HG03460 (cell line): ENCODE measurements at regions not wholly inside any gene's neighbourhood (a gene's known extent, or its start where the extent isn't known, plus 50 kb on each side); places are given as distances from the start of the nearest gene placed in this dataset.

Experiments
- ATAC-seq: cut with Tn5 transposase; IDR thresholded peaks from one replicate; pipeline ENCODE4 v1.9.1; 2021; ENCODE audit not compliant: unreplicated experiment

DNA sequence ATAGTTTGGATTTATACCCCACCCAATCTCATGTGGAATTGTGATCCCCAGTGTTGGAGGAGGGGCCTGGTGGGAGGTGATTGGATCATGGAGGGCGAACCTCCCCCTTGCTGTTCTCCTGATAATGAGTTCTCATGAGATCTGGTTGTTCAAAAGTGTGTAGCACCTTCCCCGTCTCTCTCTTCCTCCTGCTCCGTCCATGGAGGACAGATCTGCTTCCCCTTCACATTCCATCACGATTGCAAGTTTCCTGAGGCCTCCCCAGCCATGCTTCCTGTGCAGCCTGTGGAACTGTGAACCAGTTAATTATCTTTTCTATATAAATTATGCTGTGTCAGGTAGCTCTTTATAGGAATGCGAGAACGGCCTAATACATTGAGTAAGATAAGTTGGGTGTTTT, 518.8 kb upstream of the LCORL start:
- ATAC-seq = no peak

DNA sequence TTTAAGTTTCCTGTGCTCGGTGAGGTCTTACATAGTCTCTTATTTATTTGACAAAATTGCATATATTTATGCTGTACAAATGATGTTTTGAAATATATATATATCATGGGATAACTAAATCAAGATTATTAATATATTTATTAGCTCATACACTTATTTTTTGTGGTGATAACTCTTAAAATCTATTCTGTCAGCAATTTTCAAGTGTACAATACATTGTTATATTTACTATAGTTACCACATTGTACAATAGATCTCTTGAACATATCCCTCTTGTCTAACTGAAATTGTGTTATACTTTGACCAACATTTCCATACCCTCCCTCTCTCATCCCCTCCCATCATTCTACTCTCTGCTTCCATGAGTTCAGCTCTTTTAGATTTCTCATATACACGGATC, 516.6 kb upstream of the LCORL start:
- no peak for ATAC-seq

DNA sequence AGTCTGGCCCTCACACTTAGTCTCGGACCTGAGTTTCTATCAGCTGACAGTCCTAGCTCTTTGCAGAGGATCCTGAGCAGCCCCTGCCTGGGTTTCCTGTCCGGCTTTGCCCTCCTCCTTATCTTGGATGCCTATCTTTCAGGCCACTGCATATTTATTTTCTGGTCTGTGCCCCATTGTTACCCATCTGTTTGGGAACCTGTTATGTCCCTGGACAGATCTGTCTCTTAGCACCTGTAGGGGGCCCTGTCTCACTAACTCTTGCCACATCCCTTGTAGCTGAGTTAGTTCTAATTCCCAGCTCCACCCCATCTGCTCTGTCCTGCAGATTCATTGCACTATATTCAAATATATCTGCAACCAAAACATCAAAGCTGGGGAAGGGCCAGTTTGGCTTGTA, 514.9 kb upstream of the LCORL start:
- no peak for ATAC-seq

DNA sequence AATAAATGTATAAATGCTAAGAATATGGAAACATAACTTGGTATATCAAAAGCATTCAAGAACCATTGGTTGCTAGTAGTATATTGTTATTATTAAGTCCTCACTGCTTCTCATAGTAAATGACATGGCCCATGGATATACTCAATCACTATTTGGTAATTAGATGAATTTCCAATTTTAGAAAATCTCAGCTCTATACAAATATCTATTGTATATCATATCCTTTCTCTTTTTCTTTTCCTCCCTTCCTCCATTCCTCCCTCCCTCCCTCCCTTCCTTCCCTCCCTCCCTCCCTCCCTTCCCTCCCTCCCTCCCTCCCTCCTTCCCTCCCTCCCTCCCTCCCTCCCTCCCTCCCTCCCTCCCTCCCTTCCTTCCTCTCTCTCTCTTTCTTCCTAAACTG, 514.4 kb upstream of the LCORL start:
- no peak for ATAC-seq

DNA sequence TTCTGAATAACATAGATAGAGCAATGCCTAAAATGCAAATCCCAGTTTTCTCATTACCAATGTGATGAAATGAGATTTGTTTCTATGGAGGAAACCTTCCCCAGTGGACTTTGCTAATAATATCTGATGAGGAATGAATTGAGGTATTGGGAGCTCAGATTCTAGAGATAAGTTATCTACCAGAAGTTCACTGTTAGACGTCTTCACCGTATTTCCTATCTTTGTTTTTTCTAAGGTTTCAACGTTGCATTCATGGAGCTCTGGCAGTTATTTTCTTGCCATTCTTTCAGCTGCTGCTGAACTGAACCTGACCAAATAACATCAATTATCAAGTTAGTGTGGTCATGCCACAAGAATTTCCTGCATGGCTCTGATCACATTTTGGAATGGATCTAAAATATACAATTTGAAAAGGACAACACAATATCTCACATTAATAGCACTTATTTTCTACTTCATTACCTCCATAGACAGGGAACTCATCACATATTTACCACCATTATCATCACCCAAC, 511.8 kb upstream of the LCORL start:
- ATAC-seq = no peak

DNA sequence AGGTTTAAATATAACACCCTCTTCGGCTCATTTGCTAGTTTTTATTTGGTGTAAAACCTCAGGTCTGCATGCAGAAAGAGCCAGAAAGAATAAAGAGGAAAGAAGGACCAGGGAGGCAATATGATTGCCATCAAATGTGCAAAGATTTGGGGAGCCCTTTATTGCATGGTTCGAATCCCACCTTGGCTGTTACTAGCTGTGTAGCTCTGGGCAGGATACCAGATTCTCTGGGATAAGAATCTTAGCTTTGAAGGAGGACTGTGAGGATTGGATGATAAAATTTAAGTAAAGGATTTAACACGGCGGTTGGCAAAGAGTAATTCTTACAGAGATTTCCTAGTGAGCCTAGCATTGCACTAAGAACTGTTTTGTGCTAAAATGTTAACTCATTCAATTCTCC, 510.2 kb upstream of the LCORL start:
- ATAC-seq = no peak

DNA sequence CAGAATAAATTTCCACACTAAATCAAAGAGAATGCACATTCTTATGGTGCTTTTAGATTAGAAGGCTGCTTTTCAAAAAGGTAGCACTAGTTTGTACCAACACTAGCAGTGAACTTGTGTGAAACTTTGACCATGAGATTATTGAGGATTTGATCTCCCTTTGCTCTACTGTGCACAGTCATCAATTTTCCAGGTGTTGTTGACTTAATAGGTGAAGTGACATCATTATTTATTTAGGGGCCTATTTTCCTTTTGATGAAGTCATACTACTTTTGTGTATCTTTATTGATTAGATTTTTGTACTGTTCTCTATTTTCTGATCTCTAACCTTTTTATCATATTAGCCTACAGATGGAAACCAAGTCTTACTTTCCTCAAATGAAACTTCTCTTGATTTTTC, 507.9 kb upstream of the LCORL start:
- no peak for ATAC-seq

DNA sequence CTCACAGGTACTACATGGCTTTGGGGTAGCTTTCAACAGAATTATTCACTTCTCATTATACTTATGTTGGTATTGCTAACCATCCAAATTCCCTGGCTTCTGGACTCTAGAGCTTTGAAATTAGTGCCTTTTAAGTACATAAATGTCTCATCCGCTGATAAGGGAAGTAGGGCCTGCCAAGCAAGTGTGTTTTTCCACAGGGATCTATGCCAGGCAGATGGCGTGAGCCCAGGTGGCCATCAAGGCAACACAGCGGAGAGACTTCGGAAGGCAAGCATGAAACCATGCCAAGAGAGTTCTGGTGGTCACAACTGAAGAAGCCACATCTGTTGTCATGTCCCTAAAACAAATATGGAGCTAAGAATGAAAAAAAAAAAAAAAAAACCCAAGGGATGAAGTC, 503.1 kb upstream of the LCORL start:
- no peak for ATAC-seq

DNA sequence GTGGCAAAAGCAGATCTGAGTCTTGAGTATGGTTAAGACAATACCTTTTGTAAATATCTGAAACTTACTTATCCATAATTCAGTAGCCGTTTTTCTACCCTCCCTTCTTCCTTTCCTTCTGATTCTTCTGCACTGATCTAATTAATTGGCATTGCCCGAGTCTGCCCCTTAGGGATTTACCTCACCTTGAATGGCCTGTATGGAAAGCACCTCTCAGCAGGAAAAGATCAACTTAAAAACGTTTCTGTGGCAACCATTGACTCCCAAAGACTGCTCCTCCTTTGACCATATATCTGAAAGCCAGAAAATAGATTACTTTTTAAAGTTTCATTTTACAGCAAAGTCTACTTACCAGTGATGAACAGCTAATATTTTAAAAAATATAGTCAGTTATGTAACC, 496.5 kb upstream of the LCORL start:
- no peak for ATAC-seq

DNA sequence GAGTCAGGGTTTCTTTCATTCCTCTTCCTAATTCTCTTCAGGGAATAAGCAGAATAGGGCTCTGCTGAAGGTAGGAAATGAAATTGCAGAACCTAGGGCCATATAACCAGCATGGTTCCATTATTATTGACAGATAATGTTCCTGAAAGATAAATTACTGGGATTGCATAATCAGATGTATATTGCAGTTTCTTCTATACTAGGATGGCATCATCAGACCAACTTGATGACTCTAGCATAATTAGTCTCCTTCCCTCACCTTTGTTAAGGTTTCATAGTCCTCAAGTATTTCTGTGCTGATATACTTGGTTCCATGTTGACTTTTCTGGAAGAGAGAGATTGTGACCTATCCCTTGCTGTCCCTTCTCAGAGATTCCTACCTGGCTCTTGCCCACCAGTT, 492.3 kb upstream of the LCORL start:
- ATAC-seq = no peak

DNA sequence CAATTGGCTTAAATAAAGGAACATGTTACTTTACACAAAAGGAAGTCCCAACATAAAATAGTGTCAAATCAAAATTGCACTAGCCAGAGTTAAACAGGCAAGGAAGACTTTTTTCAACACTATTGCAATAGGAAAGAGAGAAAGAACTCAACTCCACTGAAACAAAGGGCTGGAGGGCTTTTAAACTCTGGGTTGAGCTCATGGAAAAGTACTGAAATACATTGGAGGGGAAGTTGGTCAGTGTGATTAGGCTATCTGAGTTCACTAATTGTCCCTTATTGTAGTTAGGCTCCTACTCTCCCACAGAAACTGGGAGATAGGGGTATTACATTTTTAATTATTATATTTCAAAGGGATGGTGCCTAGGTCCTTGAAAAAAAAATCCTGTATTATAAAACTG, 491.2 kb upstream of the LCORL start:
- ATAC-seq = no peak

DNA sequence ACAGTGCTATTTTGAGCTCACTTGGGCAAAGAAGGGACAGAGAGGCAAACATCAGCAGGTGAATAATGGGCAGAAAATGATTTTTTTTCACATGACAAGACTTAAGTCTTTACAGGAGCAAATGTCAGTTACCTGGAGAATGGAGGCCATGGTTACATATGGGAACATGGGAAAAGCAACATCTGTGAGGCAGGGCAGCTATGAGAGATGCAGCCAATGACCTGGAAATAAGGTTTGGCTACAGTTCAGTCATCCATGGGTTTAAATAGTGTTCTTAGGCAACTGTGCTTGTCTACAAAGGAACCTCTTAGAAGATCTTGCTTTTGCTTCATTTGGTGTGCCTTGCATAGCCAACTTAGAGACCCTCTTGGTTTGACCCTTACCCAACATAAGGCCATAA, 490.2 kb upstream of the LCORL start:
- no peak for ATAC-seq

DNA sequence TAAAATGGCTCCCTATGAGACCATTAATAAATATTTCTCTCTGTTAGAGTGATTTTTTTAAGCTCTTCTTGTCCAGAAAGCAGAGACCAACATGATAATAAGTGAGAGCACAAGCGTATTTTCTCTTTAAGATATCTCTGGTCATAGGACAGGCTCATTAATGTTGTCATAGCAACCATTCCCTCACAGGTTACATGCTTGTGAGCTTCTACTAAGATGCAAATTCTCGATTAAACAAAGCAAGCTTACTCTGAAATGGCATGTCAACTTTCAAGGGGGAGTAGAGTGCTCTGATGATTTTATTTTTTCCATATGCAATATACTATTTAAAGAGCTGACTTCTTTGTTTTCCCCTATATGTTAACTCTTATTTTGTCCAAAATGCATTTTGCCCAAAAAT, 487.2 kb upstream of the LCORL start:
- ATAC-seq = no peak

DNA sequence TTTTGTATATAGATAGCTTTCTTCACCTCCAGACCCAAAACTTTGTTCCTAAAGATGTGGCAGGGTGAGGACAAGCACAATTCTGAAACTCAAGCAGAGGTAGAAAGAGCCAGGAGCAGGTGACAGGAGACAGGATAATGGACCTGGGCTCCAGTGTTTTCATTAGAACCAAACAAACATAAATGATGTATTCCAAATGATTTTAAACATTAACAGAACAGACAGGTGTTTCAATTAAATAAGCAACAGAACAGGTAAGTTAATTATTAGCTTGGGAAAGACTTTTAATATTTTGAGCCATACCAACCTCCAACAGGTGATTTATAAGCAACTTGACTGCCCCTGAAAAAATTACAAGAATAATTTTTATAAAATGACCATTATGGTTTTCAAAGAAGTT, 459.4 kb upstream of the LCORL start:
- ATAC-seq = no peak

DNA sequence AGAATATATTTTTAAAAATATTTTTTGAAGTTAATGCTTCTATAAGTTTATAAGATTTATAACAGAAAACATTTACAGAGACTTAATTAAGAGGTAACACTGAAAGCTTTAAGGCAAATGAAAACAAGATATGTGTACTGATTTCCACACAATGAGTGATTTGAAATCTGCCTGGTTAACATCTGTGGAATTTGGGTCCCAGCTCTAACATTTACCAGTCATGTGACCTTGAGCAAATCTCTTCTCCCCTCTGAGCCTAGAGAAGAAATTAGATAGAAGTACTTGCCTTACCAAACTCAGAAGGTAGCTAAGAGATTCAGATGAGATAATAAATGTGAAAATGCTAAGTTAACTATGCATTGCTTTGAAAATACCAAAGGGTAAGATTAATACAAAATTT, 458.8 kb upstream of the LCORL start:
- ATAC-seq = no peak

DNA sequence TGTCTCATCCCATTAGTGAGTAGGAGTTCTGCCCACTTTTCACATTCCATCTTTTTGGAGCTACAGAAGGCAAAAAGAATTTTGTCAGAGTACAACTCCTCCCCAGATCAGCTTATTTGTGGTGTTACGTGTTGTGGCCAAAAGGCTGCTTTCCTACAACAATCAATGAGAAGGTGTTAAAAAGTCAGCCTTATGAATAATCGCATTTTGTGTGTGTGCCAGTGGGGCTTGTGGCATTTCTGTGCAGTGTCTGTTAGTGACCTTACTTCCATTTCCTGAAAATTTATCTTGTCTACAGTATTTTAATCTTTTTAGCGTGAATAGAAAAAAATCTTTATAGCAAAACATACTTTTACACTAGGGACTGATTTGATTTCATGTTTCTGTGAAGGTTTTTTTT, 458.3 kb upstream of the LCORL start:
- no peak for ATAC-seq

DNA sequence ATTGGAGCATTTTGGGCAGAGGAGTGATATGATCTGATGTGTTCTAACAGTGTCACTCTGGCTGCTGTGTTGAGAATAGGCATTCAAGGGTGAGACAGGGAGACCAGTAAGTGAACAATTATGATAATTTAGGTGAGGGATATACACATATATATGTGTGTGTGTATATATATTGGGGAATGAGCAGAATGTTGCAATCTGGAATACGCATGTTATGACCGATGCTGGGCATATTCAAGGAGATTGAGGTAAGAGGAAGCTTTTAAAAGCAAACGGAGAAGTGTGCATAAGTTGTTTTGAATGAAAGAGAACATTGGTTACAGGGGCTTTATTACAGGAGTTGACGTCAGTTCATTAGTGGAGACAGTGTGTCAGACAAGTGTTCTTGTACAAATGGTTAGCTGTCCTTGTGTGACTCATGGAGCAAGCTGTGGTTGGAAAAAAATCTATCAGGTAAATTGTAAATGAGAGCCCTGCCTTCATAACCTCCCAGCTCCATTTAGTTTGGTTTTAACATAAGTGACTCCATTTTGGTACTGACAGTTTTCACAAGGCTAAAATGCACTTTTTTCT, 442.5 kb upstream of the LCORL start:
- ATAC-seq = no peak

DNA sequence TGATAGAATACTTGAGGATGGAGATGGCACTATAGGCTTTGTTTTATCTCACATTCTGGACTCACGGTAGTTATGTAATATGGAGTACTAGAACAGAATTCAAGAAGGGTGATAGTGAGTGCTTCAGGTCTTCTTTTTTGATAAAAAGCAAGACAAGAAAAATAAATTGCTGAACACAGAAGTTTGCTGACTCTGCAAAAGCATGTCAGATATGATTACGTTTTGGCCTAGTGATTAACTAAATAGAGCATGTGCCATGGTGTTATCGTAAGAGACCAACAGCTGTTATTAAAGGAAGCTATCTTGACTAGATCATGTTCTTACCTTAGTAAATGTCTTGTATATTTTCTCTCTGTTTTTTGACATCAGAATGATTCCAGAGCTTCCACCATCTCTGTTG, 436.9 kb upstream of the LCORL start:
- no peak for ATAC-seq

DNA sequence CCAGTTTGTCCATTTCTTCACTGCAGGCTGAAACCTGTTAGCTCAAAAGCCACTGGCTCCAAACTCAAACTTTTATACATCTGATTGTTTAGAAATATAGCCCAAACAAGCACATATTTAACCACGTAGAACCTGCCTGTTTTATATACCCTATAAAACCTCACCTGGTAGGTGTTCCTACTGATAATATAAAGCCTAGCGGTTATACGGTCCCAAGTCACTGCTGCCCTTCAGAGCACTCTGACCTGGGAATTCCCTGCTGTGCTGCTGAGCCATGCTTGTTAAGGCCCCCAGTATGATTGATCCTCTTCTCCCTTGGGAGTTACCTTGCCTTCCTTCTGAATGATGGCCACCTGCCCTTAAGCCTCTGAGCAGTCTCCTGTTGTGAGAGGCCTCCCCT, 432.8 kb upstream of the LCORL start:
- no peak for ATAC-seq

DNA sequence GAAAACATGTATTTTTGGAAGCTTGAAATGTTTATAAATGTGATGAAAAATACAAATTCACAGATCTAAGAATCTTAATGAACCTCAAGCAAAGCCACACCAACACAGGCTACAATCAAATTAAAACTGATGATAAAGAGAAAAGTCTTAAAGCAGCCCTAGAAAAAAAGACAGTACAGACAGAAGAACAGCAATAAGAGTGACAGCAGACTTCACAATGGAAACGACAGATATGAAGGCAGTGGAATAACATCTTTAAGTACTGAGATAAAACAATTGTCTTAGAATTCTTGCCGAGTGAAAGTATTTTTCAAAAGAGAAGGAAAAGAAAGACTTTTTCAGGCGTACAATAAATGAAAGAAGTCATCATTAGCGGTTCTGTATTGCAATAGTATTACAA, 423.6 kb upstream of the LCORL start:
- no peak for ATAC-seq

DNA sequence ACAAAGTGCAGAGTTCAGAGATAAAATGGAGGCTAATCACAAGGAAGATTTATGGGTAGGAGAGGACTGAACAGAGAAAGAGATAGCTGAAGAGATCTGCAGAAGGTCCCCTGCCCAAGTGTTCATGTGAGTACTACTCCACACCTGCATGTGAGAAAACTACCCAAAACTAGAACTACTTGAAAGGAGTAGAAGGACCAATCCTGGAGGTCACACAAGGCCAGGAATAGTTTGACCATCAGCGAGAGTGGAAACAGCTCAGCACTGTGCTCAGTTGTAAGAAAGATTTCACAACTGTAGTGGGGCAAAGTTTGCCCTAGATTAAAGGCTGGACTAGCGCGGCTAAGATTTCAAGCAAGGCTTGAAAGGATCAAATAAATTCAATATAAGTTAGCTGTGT, 422.7 kb upstream of the LCORL start:
- ATAC-seq = no peak

DNA sequence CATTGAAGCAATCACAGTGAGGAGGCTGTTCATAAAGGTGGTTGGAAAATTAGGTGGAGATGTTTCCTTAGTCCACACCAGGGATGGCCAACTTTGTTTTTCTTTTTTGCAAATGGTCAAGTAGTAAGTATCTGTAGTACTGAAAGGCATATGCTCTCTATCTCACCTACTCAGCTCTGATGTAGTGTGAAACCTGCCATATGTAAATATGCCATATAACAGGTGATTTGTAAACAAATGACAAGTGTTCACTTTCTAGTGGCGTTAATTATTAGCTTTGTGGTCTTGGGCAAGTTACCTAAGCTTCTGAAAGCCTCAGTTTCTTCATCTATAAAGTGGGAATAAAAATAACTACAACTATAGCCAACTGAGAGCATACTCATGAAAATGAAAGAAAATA, 421.4 kb upstream of the LCORL start:
- no peak for ATAC-seq

DNA sequence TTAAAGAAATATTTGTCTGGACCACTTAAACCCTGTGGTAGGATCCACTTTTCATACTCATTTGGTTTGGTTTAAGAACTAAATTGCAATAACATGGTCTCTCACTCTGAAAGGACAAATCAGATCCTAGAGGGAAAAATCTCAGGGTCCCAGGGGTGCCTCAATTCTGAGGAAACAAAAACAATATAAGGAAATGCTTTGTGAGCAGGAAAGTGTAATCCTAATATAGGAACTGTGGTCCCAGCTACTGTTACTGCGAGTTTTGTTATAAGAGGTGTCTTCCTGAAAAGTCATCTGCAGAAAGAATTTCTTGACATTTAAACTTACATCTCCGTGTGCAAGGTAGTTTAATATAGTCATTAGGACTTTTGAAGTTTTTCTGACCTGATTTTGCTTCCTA, 420.1 kb upstream of the LCORL start:
- ATAC-seq = no peak

DNA sequence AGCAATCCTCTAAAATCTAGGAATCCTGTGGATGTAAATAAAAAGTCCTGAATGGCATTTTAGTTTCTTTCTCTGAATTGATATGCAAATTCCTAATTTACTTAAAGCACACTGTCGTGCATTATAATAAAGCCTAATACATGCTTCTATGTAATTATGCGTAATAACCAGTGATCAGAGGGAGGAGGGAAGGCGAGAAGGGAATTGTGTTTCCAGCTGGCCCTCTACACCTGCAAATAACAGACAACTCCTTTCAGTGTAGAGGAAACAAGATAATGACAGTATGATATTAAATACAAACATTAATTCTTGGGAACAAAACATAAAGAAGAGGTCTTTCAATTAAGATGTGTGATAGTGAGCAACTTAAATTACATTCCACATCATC, 419.6 kb upstream of the LCORL start:
- ATAC-seq = no peak
